ENCODE measurements at regions not wholly inside any gene's neighbourhood (a gene's known extent, or its start where the extent isn't known, plus 50 kb on each side); places are given as distances from the start of the nearest gene placed in this dataset.

DNA sequence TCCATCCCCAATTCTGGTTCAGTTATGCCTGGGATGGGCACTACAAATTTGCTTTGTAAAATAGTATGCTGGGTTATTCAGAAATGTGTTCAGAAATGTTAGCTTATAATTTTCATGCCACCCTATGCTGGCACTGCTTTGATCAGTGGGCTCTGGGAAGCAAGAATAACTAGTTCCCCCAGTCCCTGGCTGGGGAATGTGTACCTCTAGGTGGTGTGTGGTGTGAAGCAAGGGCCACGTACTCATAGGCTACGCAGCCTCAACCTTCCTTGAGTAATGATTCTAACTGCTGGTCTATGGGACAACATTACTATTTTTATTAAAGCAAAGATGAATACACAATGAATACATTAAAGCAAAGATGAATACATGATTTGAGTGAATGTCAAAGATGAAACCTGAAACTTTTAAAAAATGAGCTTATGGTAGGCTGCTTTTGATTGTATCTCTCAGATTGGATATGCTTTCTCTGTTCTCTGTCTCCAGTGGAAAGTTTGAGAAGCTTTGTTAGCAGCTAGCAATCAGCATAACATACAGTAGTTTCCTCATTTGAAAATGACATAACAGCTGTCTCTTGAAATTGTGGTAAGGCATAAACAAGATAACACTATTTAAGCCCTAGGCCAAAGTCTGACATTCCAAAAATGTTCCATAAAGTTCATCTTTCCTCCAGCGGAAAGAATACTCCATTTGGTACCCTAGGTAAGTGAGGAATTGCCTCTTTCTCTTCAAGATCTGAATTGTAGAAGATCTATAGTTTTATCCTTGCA is 174.7 kb upstream of the NFIB start:
- TF ChIP-seq, protein P1, sequence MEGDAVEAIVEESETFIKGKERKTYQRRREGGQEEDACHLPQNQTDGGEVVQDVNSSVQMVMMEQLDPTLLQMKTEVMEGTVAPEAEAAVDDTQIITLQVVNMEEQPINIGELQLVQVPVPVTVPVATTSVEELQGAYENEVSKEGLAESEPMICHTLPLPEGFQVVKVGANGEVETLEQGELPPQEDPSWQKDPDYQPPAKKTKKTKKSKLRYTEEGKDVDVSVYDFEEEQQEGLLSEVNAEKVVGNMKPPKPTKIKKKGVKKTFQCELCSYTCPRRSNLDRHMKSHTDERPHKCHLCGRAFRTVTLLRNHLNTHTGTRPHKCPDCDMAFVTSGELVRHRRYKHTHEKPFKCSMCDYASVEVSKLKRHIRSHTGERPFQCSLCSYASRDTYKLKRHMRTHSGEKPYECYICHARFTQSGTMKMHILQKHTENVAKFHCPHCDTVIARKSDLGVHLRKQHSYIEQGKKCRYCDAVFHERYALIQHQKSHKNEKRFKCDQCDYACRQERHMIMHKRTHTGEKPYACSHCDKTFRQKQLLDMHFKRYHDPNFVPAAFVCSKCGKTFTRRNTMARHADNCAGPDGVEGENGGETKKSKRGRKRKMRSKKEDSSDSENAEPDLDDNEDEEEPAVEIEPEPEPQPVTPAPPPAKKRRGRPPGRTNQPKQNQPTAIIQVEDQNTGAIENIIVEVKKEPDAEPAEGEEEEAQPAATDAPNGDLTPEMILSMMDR (IDR thresholded peaks at IDR 0.05): no peak
- TF ChIP-seq POLR2AphosphoS5 (IDR thresholded peaks at IDR 0.05; ENCODE audit: low read depth, low read length): no peak
